Hepatocyte (in vitro differentiated cells): ENCODE measurements at regions not wholly inside any gene's neighbourhood (a gene's known extent, or its start where the extent isn't known, plus 50 kb on each side); places are given as distances from the start of the nearest gene placed in this dataset.

Source experiments
- DNase-seq: peaks from one replicate; pipeline ENCODE4 v3.0.0-alpha.2; 2016; ENCODE audit warnings: low spot score
- H2AFZ ChIP-seq: fragments of 200-600 bp; sonication (generic); 2 replicates; pipeline ENCODE4 v1.6.0; 2016; ENCODE audit warnings: antibody characterized with exemption, mild to moderate bottlenecking
- H3K27ac ChIP-seq: fragments of 200-600 bp; sonication (generic); 2 replicates; pipeline ENCODE4 v1.5.1; 2016; ENCODE audit warnings: mild to moderate bottlenecking
- H3K27me3 ChIP-seq: fragments of 200-600 bp; sonication (generic); 2 replicates; pipeline ENCODE4 v1.6.1; 2016
- H3K36me3 ChIP-seq: fragments of 200-600 bp; sonication (generic); replicated peaks from 2 replicates; pipeline ENCODE4 v1.5.1; 2016; ENCODE audit warnings: low read depth; ENCODE audit not compliant: insufficient read depth
- H3K4me1 ChIP-seq: fragments of 200-600 bp; sonication (generic); 2 replicates; pipeline ENCODE4 v1.5.1; 2016; ENCODE audit warnings: mild to moderate bottlenecking, moderate library complexity; ENCODE audit not compliant: insufficient read depth
- H3K4me2 ChIP-seq: fragments of 200-600 bp; sonication (generic); 2 replicates; pipeline ENCODE4 v1.6.0; 2016
- H3K4me3 ChIP-seq: fragments of 200-600 bp; sonication (generic); 2 replicates; pipeline ENCODE4 v1.5.1; 2016; ENCODE audit warnings: mild to moderate bottlenecking
- H3K79me2 ChIP-seq: fragments of 200-600 bp; sonication (generic); 2 replicates; pipeline ENCODE4 v1.6.0; 2017; ENCODE audit warnings: mild to moderate bottlenecking
- H3K9me2 ChIP-seq: fragments of 200-600 bp; sonication (generic); replicated peaks from 2 replicates; pipeline ENCODE4 v1.6.0; 2017; ENCODE audit warnings: mild to moderate bottlenecking; ENCODE audit not compliant: insufficient read depth
- H3K9me3 ChIP-seq: fragments of 200-600 bp; sonication (generic); 2 replicates; pipeline ENCODE4 v1.5.1; 2016; ENCODE audit warnings: low read depth, mild to moderate bottlenecking
- H4K20me1 ChIP-seq: fragments of 200-600 bp; sonication (generic); 2 replicates; pipeline ENCODE4 v1.6.0; 2016; ENCODE audit warnings: mild to moderate bottlenecking; ENCODE audit not compliant: insufficient read depth, poor library complexity, severe bottlenecking
- EZH2 ChIP-seq: fragments of 200-600 bp; sonication (generic); IDR thresholded peaks from 2 replicates; pipeline ENCODE4 v1.6.1; 2016; ENCODE audit warnings: antibody characterized with exemption, mild to moderate bottlenecking, borderline replicate concordance
- EZH2phosphoT487 ChIP-seq: fragments of 200-600 bp; sonication (generic); IDR thresholded peaks from one replicate; pipeline ENCODE4 v1.6.1; 2018; ENCODE audit warnings: antibody characterized with exemption, mild to moderate bottlenecking, low read depth, moderate library complexity; ENCODE audit not compliant: unreplicated experiment, severe bottlenecking
- WGBS: methylation state at CpG from one replicate; pipeline ENCODE4 v1.1.6; 2016; ENCODE audit warnings: low lambda C conversion rate; ENCODE audit errors: missing lambda C conversion rate; 5-methylcytosine and 5-hydroxymethylcytosine counted together
- TF ChIP-seq, protein P1 (sequence below): fragments of 200-600 bp; sonication (generic); IDR thresholded peaks from 2 replicates; pipeline ENCODE4 v1.5.1; 2016; ENCODE audit warnings: antibody characterized with exemption, mild to moderate bottlenecking; ENCODE audit not compliant: poor library complexity

DNA sequence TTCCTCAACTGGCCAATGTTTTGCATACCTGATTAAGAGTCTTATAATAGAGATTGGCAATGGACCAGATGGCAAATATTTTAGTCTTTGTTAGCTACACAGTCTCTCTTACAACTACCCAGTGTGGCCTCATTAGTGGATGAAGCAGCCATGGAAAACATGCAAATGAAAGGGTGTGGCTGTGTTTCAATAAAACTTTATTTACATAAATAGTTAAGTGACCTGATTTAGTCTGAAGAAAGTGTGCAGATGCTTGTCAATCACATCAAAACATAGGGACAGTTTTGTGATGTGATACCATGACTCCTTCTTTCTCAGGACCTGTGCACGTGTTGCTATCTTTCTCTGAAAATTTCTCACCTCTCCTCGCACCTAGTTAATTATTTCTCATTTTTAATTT is 309.8 kb upstream of the GRM7 start:
- no peaks in the 10 kb centered on the region for H3K36me3 ChIP-seq
- WGBS: 84% methylated on average over 2 of the region's 2 CpGs

DNA sequence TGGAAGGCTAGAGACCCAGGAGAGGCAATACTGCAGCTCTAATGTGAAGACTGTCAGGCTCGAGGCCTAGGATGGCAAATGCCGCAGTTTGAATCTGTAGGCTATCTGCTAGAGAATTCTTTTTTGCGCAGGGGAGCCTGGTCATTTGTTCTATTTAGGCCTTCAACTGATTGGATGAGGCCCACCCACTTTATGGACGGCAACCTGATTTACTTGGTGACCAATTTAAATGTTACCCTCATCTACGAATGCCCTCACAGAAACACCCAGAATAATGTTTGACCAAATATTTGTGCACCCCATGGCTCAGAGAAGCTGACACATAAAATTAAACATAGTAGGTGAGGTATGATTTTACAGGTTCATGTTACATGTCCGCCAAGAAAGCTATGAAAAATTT is 300.7 kb upstream of the GRM7 start:
- H2AFZ ChIP-seq: no peak overlapping the region
- H3K27ac ChIP-seq: no peak overlapping the region
- no peaks in the 10 kb centered on the region for H3K9me3 ChIP-seq
- TF ChIP-seq, protein P1, sequence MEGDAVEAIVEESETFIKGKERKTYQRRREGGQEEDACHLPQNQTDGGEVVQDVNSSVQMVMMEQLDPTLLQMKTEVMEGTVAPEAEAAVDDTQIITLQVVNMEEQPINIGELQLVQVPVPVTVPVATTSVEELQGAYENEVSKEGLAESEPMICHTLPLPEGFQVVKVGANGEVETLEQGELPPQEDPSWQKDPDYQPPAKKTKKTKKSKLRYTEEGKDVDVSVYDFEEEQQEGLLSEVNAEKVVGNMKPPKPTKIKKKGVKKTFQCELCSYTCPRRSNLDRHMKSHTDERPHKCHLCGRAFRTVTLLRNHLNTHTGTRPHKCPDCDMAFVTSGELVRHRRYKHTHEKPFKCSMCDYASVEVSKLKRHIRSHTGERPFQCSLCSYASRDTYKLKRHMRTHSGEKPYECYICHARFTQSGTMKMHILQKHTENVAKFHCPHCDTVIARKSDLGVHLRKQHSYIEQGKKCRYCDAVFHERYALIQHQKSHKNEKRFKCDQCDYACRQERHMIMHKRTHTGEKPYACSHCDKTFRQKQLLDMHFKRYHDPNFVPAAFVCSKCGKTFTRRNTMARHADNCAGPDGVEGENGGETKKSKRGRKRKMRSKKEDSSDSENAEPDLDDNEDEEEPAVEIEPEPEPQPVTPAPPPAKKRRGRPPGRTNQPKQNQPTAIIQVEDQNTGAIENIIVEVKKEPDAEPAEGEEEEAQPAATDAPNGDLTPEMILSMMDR: no peak
- TF ChIP-seq EZH2: no peak
- TF ChIP-seq EZH2phosphoT487: no peak
- H3K4me2 ChIP-seq: no peak overlapping the region
- WGBS: 93% methylated on average over 6 of the region's 6 CpGs
- no peaks in the 10 kb centered on the region for H3K79me2 ChIP-seq
- H4K20me1 ChIP-seq: no peaks in the 10 kb centered on the region
- no peaks in the 10 kb centered on the region for H3K9me2 ChIP-seq
- H3K27me3 ChIP-seq: no peaks in the 10 kb centered on the region
- no peaks in the 10 kb centered on the region for H3K4me1 ChIP-seq
- no peak for DNase-seq
- H3K36me3 ChIP-seq: no peaks in the 10 kb centered on the region
- H3K4me3 ChIP-seq: no peak overlapping the region

More for the DNA sequence above, 309.8 kb upstream of the GRM7 start:
- H4K20me1 ChIP-seq: no peaks in the 10 kb centered on the region
- TF ChIP-seq, protein P1: no peak
- TF ChIP-seq EZH2phosphoT487 (no peak), EZH2 (no peak)
- no peaks in the 10 kb centered on the region for H3K9me3 ChIP-seq
- H3K4me3 ChIP-seq: no peak overlapping the region
- H2AFZ ChIP-seq: no peak overlapping the region
- H3K9me2 ChIP-seq: no peaks in the 10 kb centered on the region
- DNase-seq: no peak
- no peaks in the 10 kb centered on the region for H3K4me1 ChIP-seq
- no peaks in the 10 kb centered on the region for H3K27me3 ChIP-seq
- H3K79me2 ChIP-seq: no peaks in the 10 kb centered on the region
- no peak overlapping the region for H3K27ac ChIP-seq
- no peak overlapping the region for H3K4me2 ChIP-seq

DNA sequence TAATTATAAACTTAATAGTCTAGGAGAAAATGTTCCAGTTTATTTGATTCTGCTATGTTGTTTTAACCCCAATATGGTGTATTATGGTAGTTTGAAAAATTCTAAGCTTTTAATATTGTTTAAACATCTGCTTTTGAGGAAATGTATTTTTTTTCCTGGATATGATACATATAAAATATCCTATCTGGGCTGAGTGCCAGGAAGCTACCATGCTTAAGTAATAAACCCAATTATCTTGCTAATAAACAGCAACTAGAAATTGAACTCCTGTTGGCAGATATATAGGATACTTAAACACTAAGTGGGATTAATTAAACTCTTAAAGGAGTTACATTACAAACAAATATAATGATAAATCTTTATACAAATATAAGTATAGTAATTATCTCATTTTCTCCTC is 293.7 kb upstream of the GRM7 start:
- H3K4me3 ChIP-seq: no peak overlapping the region
- H3K27ac ChIP-seq: no peak overlapping the region
- no peaks in the 10 kb centered on the region for H3K4me1 ChIP-seq
- no peaks in the 10 kb centered on the region for H3K9me3 ChIP-seq
- no peaks in the 10 kb centered on the region for H3K9me2 ChIP-seq
- no peak overlapping the region for H2AFZ ChIP-seq
- no peaks in the 10 kb centered on the region for H4K20me1 ChIP-seq
- TF ChIP-seq EZH2 (no peak), EZH2phosphoT487 (no peak)
- TF ChIP-seq, protein P1: no peak
- H3K36me3 ChIP-seq: no peaks in the 10 kb centered on the region
- H3K79me2 ChIP-seq: no peaks in the 10 kb centered on the region
- DNase-seq: no peak
- no peak overlapping the region for H3K4me2 ChIP-seq
- no peaks in the 10 kb centered on the region for H3K27me3 ChIP-seq

DNA sequence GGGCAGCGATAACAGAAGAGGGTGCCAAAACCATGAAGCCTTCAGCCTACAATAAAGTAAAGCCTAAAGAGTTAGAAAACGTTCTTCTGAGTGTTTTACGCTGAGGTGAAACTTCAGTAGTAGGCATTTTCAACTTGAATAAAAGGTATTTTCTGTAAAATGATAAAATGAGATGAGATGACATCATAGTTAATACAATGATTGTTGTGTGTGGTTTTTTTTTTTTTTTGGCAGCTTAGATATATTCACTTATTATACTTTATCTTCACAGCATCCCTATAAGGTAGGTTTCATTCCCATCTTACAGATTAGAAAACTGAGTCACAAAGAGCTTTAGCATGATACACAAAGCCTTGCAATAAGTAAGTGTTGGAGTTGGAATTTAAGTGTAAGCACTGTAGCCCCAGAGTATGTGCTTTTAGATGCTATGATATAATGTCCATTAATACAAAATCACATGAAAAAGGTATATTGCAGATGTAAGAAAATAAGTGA is 291.9 kb upstream of the GRM7 start:
- 86% methylated on average over 3 of the region's 3 CpGs for WGBS
- H3K9me2 ChIP-seq: no peaks in the 10 kb centered on the region
- H3K79me2 ChIP-seq: no peaks in the 10 kb centered on the region
- H4K20me1 ChIP-seq: no peaks in the 10 kb centered on the region
- H3K4me2 ChIP-seq: no peak overlapping the region
- H3K27me3 ChIP-seq: no peaks in the 10 kb centered on the region
- H3K27ac ChIP-seq: no peak overlapping the region
- H3K9me3 ChIP-seq: no peaks in the 10 kb centered on the region
- no peak for TF ChIP-seq EZH2
- TF ChIP-seq, protein P1: no peak
- H2AFZ ChIP-seq: no peak overlapping the region
- no peak overlapping the region for H3K4me3 ChIP-seq
- no peaks in the 10 kb centered on the region for H3K4me1 ChIP-seq
- no peaks in the 10 kb centered on the region for H3K36me3 ChIP-seq
- no peak for DNase-seq
